Skeletal muscle satellite cell (primary cell): ENCODE measurements at regions not wholly inside any gene's neighbourhood (a gene's known extent, or its start where the extent isn't known, plus 50 kb on each side); places are given as distances from the start of the nearest gene placed in this dataset.
"Not testable (repeated sequence)": the region's sequence is repeated elsewhere in the genome, so short reads cannot be mapped to it uniquely, and the experiment has no call there.

Source experiments
- H3K27me3 ChIP-seq: 2 replicates; pipeline ENCODE4 v1.7.0; 2013; ENCODE audit warnings: low read length; ENCODE audit not compliant: control insufficient read depth, insufficient read depth
- H3K36me3 ChIP-seq: 2 replicates; pipeline ENCODE4 v1.7.0; 2013; ENCODE audit warnings: mild to moderate bottlenecking, control low read depth, low read length; ENCODE audit not compliant: insufficient read depth
- H3K4me1 ChIP-seq: 2 replicates; pipeline ENCODE4 v1.7.0; 2013; ENCODE audit warnings: low read length; ENCODE audit not compliant: control insufficient read depth, insufficient read depth
- H3K4me2 ChIP-seq: 2 replicates; pipeline ENCODE4 v1.7.0; 2013; ENCODE audit warnings: mild to moderate bottlenecking, low read length
- H3K4me3 ChIP-seq: 2 replicates; pipeline ENCODE4 v1.7.0; 2013; ENCODE audit warnings: low read length
- H3K9ac ChIP-seq: 2 replicates; pipeline ENCODE4 v1.7.0; 2013; ENCODE audit warnings: mild to moderate bottlenecking, low read depth, low read length, moderate library complexity
- H3K9me3 ChIP-seq: replicated peaks from 2 replicates; pipeline ENCODE4 v1.7.0; 2013; ENCODE audit warnings: mild to moderate bottlenecking, control low read depth, low read length

- Histone ChIP-seq H3K4me2 (no peak overlapping the region), H3K36me3 (no peaks in the 10 kb centered on the region), H3K9ac (no peak overlapping the region), H3K4me3 (no peak overlapping the region), H3K9me3 (peaks cover 3% of the 10 kb centered on the region), H3K4me1 (no peaks in the 10 kb centered on the region), H3K27me3 (no peaks in the 10 kb centered on the region)
Measured at GRCh38 chr3:118530350-118530922, 504.2 kb downstream of the IGSF11 start.

GRCh38 chr3:118530927-118531356, 503.7 kb downstream of the IGSF11 start:
- not testable (repeated sequence) for H3K9ac ChIP-seq, H3K9me3 ChIP-seq, H3K27me3 ChIP-seq, H3K4me2 ChIP-seq, H3K36me3 ChIP-seq, H3K4me3 ChIP-seq, H3K4me1 ChIP-seq

GRCh38 chr3:118531816-118532215, 502.8 kb downstream of the IGSF11 start:
- Histone ChIP-seq H3K4me1 (no peaks in the 10 kb centered on the region), H3K36me3 (no peaks in the 10 kb centered on the region), H3K9ac (no peak overlapping the region), H3K9me3 (peaks cover 3% of the 10 kb centered on the region), H3K27me3 (no peaks in the 10 kb centered on the region), H3K4me3 (no peak overlapping the region), H3K4me2 (no peak overlapping the region)

- Histone ChIP-seq H3K4me1 (no peaks in the 10 kb centered on the region), H3K9ac (no peak overlapping the region), H3K27me3 (no peaks in the 10 kb centered on the region), H3K4me2 (no peak overlapping the region), H3K9me3 (peaks cover 3% of the 10 kb centered on the region), H3K36me3 (no peaks in the 10 kb centered on the region), H3K4me3 (no peak overlapping the region)
Measured at GRCh38 chr3:118533676-118534075, 501.0 kb downstream of the IGSF11 start.

GRCh38 chr3:118534519-118534918, 500.1 kb downstream of the IGSF11 start:
- H3K9ac ChIP-seq, result no peak overlapping the region
- H3K27me3 ChIP-seq, result no peaks in the 10 kb centered on the region
- peaks cover 3% of the 10 kb centered on the region for H3K9me3 ChIP-seq
- H3K4me2 ChIP-seq, result no peak overlapping the region
- H3K4me3 ChIP-seq, result no peak overlapping the region
- no peaks in the 10 kb centered on the region for H3K36me3 ChIP-seq
- no peaks in the 10 kb centered on the region for H3K4me1 ChIP-seq

- Histone ChIP-seq H3K9ac (no peak overlapping the region), H3K4me1 (no peaks in the 10 kb centered on the region), H3K4me3 (no peak overlapping the region), H3K27me3 (no peaks in the 10 kb centered on the region), H3K9me3 (peaks cover 3% of the 10 kb centered on the region), H3K36me3 (no peaks in the 10 kb centered on the region), H3K4me2 (no peak overlapping the region)
Measured at GRCh38 chr3:118536764-118537163, 497.9 kb downstream of the IGSF11 start.

- Histone ChIP-seq H3K4me3 (no peak overlapping the region), H3K9me3 (peaks cover 4% of the 10 kb centered on the region), H3K27me3 (no peaks in the 10 kb centered on the region), H3K36me3 (no peaks in the 10 kb centered on the region), H3K9ac (no peak overlapping the region), H3K4me2 (no peak overlapping the region), H3K4me1 (no peaks in the 10 kb centered on the region)
Measured at GRCh38 chr3:118537454-118537853, 497.2 kb downstream of the IGSF11 start.

- Histone ChIP-seq H3K27me3 (no peaks in the 10 kb centered on the region), H3K9me3 (peaks cover 6% of the 10 kb centered on the region), H3K4me2 (no peak overlapping the region), H3K9ac (no peak overlapping the region), H3K4me3 (no peak overlapping the region), H3K36me3 (no peaks in the 10 kb centered on the region), H3K4me1 (no peaks in the 10 kb centered on the region)
Measured at GRCh38 chr3:118538187-118538586, 496.5 kb downstream of the IGSF11 start.

- H3K9ac ChIP-seq, H3K4me2 ChIP-seq, H3K4me3 ChIP-seq, H3K36me3 ChIP-seq, H3K4me1 ChIP-seq, H3K9me3 ChIP-seq, H3K27me3 ChIP-seq: not testable (repeated sequence)
Measured at GRCh38 chr3:118539820-118540447, 494.7 kb downstream of the IGSF11 start.

- not testable (repeated sequence) for H3K36me3 ChIP-seq, H3K4me1 ChIP-seq, H3K9ac ChIP-seq, H3K9me3 ChIP-seq, H3K4me2 ChIP-seq, H3K27me3 ChIP-seq, H3K4me3 ChIP-seq
Measured at GRCh38 chr3:118540448-118540821, 494.2 kb downstream of the IGSF11 start.

GRCh38 chr3:118540826-118541225, 493.8 kb downstream of the IGSF11 start:
- Histone ChIP-seq H3K36me3 (no peaks in the 10 kb centered on the region), H3K4me3 (no peak overlapping the region), H3K9me3 (peaks cover 6% of the 10 kb centered on the region), H3K4me1 (no peaks in the 10 kb centered on the region), H3K27me3 (no peaks in the 10 kb centered on the region), H3K4me2 (no peak overlapping the region), H3K9ac (no peak overlapping the region)

GRCh38 chr3:118541796-118542195, 492.9 kb downstream of the IGSF11 start:
- H3K4me2 ChIP-seq, result no peak overlapping the region
- H3K9me3 ChIP-seq, result peaks cover 6% of the 10 kb centered on the region
- H3K9ac ChIP-seq, result no peak overlapping the region
- no peaks in the 10 kb centered on the region for H3K36me3 ChIP-seq
- no peak overlapping the region for H3K4me3 ChIP-seq
- no peaks in the 10 kb centered on the region for H3K4me1 ChIP-seq
- no peaks in the 10 kb centered on the region for H3K27me3 ChIP-seq
